Loucy (cell line): ENCODE measurements at regions not wholly inside any gene's neighbourhood (a gene's known extent, or its start where the extent isn't known, plus 50 kb on each side); places are given as distances from the start of the nearest gene placed in this dataset.

Source experiments
- H2AFZ ChIP-seq: fragments of 200-600 bp; sonication (generic); 2 replicates; pipeline ENCODE4 v1.6.0; 2016; ENCODE audit warnings: antibody characterized with exemption, mild to moderate bottlenecking, low read length, moderate library complexity
- H3F3A ChIP-seq: fragments of 200-600 bp; 2 replicates; pipeline ENCODE4 v1.6.0; 2016; ENCODE audit warnings: antibody characterized with exemption, low read depth, mild to moderate bottlenecking
- H3K27me3 ChIP-seq: fragments of 200-600 bp; sonication (generic); 2 replicates; pipeline ENCODE4 v1.6.1; 2014; ENCODE audit warnings: low read length, mild to moderate bottlenecking; ENCODE audit not compliant: insufficient read depth, poor library complexity, severe bottlenecking
- H3K36me3 ChIP-seq: fragments of 200-600 bp; sonication (generic); 2 replicates; pipeline ENCODE4 v1.6.1; 2016; ENCODE audit warnings: low read length; ENCODE audit not compliant: insufficient read depth
- H3K4me1 ChIP-seq: fragments of 200-600 bp; sonication (generic); 2 replicates; pipeline ENCODE4 v1.5.1; 2014; ENCODE audit warnings: low read length, mild to moderate bottlenecking; ENCODE audit not compliant: insufficient read depth, poor library complexity, severe bottlenecking
- H3K4me2 ChIP-seq: fragments of 200-600 bp; sonication (generic); 2 replicates; pipeline ENCODE4 v1.6.0; 2014; ENCODE audit warnings: antibody characterized with exemption, low read length, low read depth, mild to moderate bottlenecking; ENCODE audit not compliant: poor library complexity, severe bottlenecking
- H3K4me3 ChIP-seq: fragments of 200-600 bp; sonication (generic); 2 replicates; pipeline ENCODE4 v1.5.1; 2014; ENCODE audit warnings: low read length, mild to moderate bottlenecking, mixed read lengths; ENCODE audit not compliant: poor library complexity, severe bottlenecking
- H3K79me2 ChIP-seq: fragments of 200-600 bp; sonication (generic); 2 replicates; pipeline ENCODE4 v1.6.1; 2014; ENCODE audit warnings: low read length; ENCODE audit not compliant: insufficient read depth
- H3K9ac ChIP-seq: fragments of 200-600 bp; sonication (generic); 2 replicates; pipeline ENCODE4 v1.6.0; 2014; ENCODE audit warnings: mild to moderate bottlenecking, low read depth, low read length, moderate library complexity; ENCODE audit not compliant: poor library complexity, severe bottlenecking
- H3K9me2 ChIP-seq: fragments of 200-600 bp; sonication (generic); replicated peaks from 2 replicates; pipeline ENCODE4 v1.6.1; 2016; ENCODE audit warnings: low read depth, low read length, mixed read lengths
- H3K9me3 ChIP-seq: fragments of 200-600 bp; sonication (generic); 2 replicates; pipeline ENCODE4 v1.6.1; 2014; ENCODE audit warnings: mild to moderate bottlenecking, antibody characterized with exemption, low read length, low read depth; ENCODE audit not compliant: insufficient read depth
- H4K20me1 ChIP-seq: fragments of 200-600 bp; sonication (generic); 2 replicates; pipeline ENCODE4 v1.6.0; 2014; ENCODE audit warnings: antibody characterized with exemption, low read length, mild to moderate bottlenecking; ENCODE audit not compliant: insufficient read depth, poor library complexity, severe bottlenecking
- EZH2phosphoT487 ChIP-seq: fragments of 200-600 bp; IDR thresholded peaks from 2 replicates; pipeline ENCODE4 v1.6.1; 2018; ENCODE audit warnings: antibody characterized with exemption, mild to moderate bottlenecking, moderate library complexity, borderline replicate concordance
- TF ChIP-seq, protein P1 (sequence below): fragments of 200-600 bp; sonication (generic); conservative IDR thresholded peaks from 2 replicates; pipeline ENCODE4 v1.5.1; 2014; ENCODE audit warnings: mild to moderate bottlenecking, antibody characterized with exemption, low read length

DNA sequence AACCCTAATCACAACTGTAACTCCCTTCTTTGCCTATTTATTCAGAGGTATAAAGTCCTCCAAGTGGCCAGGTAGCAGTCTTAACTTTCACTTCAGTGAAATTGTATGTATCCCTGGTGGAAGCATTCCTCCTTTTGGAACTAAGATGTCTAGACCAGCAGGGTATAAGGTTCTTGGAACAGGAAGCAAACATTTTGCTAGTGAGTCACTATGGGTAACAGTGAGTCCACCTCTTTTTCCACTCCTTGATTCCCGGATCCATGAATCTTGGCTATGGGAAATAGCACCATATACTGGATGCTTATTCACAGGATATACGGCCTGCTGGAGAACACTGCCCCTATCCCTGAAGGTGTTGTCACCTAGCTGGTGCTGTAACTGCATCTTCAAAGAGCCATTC is 80.2 kb downstream of the KCNA5 start:
- Histone ChIP-seq H2AFZ (no peak overlapping the region), H3K9me2 (no peaks in the 10 kb centered on the region), H3K4me1 (no peaks in the 10 kb centered on the region), H4K20me1 (no peaks in the 10 kb centered on the region), H3K36me3 (no peaks in the 10 kb centered on the region), H3K9me3 (no peaks in the 10 kb centered on the region), H3K27me3 (no peaks in the 10 kb centered on the region), H3K79me2 (no peaks in the 10 kb centered on the region), H3F3A (no peaks in the 10 kb centered on the region), H3K9ac (no peak overlapping the region), H3K4me3 (no peak overlapping the region), H3K4me2 (no peak overlapping the region)
- no peak for TF ChIP-seq EZH2phosphoT487
- TF ChIP-seq, protein P1, sequence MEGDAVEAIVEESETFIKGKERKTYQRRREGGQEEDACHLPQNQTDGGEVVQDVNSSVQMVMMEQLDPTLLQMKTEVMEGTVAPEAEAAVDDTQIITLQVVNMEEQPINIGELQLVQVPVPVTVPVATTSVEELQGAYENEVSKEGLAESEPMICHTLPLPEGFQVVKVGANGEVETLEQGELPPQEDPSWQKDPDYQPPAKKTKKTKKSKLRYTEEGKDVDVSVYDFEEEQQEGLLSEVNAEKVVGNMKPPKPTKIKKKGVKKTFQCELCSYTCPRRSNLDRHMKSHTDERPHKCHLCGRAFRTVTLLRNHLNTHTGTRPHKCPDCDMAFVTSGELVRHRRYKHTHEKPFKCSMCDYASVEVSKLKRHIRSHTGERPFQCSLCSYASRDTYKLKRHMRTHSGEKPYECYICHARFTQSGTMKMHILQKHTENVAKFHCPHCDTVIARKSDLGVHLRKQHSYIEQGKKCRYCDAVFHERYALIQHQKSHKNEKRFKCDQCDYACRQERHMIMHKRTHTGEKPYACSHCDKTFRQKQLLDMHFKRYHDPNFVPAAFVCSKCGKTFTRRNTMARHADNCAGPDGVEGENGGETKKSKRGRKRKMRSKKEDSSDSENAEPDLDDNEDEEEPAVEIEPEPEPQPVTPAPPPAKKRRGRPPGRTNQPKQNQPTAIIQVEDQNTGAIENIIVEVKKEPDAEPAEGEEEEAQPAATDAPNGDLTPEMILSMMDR, result no peak

DNA sequence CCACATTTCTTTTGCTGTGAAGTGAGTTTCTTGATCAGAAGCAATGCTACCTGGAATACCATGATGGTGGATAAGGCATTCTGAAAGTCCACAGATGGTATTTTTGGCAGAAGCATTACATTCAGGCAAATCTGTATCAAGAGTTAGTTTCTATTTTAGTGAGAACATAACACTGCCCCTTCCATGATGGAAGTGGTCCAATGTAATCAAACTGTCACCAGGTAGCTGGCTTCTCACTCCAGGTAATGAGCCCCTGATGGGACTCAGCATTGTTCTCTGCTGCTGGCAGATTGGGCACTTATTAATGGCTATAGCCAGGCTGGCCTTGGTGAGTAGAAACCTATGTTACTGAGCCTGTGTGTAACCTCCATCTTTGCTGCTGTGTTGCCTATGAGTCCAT is 80.7 kb downstream of the KCNA5 start:
- Histone ChIP-seq H3K27me3 (no peaks in the 10 kb centered on the region), H3K79me2 (no peaks in the 10 kb centered on the region), H2AFZ (no peak overlapping the region), H4K20me1 (no peaks in the 10 kb centered on the region), H3K4me3 (no peak overlapping the region), H3K36me3 (no peaks in the 10 kb centered on the region), H3K9me3 (no peaks in the 10 kb centered on the region), H3K9me2 (no peaks in the 10 kb centered on the region), H3F3A (no peaks in the 10 kb centered on the region), H3K4me2 (no peak overlapping the region), H3K9ac (no peak overlapping the region), H3K4me1 (no peaks in the 10 kb centered on the region)
- TF ChIP-seq EZH2phosphoT487, result no peak
- TF ChIP-seq, protein P1, result no peak

DNA sequence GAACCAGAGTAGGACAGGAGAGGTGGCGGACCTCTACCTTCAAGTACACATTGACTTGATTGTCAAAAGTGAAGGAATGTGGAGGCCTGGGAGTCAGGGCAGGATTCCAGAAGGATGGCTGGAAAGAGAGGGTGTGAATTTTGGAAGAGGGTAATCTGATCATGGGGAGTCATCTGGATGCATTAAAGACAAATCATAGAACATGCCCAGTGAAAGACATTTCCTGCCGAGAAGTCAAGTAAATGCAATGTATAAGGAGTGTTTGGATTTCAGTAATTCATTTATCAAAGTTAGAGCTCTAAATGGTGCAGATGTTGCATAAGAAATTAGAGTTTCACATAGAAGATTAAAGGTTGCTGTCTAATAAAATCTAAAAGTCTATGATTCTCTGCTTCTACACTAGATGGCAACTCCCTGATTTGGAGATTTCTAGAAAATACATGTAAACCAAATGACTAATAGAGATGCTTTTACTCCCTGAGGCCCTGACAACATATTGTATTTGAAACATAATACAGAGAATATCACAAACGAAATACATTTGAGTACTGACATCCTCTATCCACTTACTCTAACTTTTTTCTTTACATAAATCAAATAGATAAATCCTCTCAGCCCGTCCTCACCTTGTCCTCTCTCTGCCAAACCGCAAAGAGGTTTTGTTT is 91.3 kb downstream of the KCNA5 start:
- H3K4me2 ChIP-seq, result no peak overlapping the region

More for the DNA sequence above, 91.3 kb downstream of the KCNA5 start:
- no peaks in the 10 kb centered on the region for H4K20me1 ChIP-seq
- no peak overlapping the region for H3K4me3 ChIP-seq
- H2AFZ ChIP-seq, result no peak overlapping the region
- H3K4me1 ChIP-seq, result no peaks in the 10 kb centered on the region
- no peaks in the 10 kb centered on the region for H3K9me3 ChIP-seq
- no peaks in the 10 kb centered on the region for H3K9me2 ChIP-seq
- no peaks in the 10 kb centered on the region for H3K79me2 ChIP-seq
- TF ChIP-seq, protein P1, result no peak
- TF ChIP-seq EZH2phosphoT487, result no peak
- no peaks in the 10 kb centered on the region for H3K27me3 ChIP-seq
- H3K36me3 ChIP-seq, result no peaks in the 10 kb centered on the region
- no peaks in the 10 kb centered on the region for H3F3A ChIP-seq
- no peak overlapping the region for H3K9ac ChIP-seq
